Stimulated activated CD4-positive, alpha-beta T cell treated with anti-CD3 and anti-CD28 coated beads, Interleukin-12 subunit alpha, Interleukin-12 subunit beta, amount 100 ng/mL, for 4 hours (primary cell): ENCODE measurements at regions not wholly inside any gene's neighbourhood (a gene's known extent, or its start where the extent isn't known, plus 50 kb on each side); places are given as distances from the start of the nearest gene placed in this dataset.

Source experiments
- DNase-seq: peaks from one replicate; pipeline ENCODE4 v3.0.0-alpha.2; 2020

- no peak for DNase-seq
These were observed 55.7 kb upstream of the OR5AN1 start for GRCh38 chr11:59302991-59303390.

- no peak for DNase-seq
These were observed 63.3 kb upstream of the OR5AN1 start for GRCh38 chr11:59295435-59295834.

GRCh38 chr11:59292611-59293010 is 66.1 kb upstream of the OR5AN1 start:
- no peak for DNase-seq

GRCh38 chr11:59291228-59291627 is 67.5 kb upstream of the OR5AN1 start:
- DNase-seq = no peak

GRCh38 chr11:59289356-59290181 is 69.1 kb upstream of the OR5AN1 start:
- no peak for DNase-seq

- no peak for DNase-seq
These were observed 72.9 kb upstream of the OR5AN1 start for GRCh38 chr11:59285716-59286260.

GRCh38 chr11:59284773-59285129 is 72.0 kb upstream of the MPEG1 start:
- no peak for DNase-seq

- peak; percentile 22 for DNase-seq
These were observed 71.4 kb upstream of the MPEG1 start for GRCh38 chr11:59283825-59284772.

GRCh38 chr11:59283311-59283710 is 70.6 kb upstream of the MPEG1 start:
- DNase-seq = no peak

GRCh38 chr11:59281177-59281576 is 68.5 kb upstream of the MPEG1 start:
- DNase-seq = no peak

GRCh38 chr11:59273373-59273841 is 60.7 kb upstream of the MPEG1 start:
- no peak for DNase-seq

GRCh38 chr11:59272771-59273372 is 60.1 kb upstream of the MPEG1 start:
- DNase-seq = no peak

GRCh38 chr11:59271811-59272327 is 59.1 kb upstream of the MPEG1 start:
- DNase-seq = no peak

- DNase-seq = no peak
These were observed 58.6 kb upstream of the MPEG1 start for GRCh38 chr11:59271247-59271755.

GRCh38 chr11:59267736-59268475 is 55.2 kb upstream of the MPEG1 start:
- no peak for DNase-seq

GRCh38 chr11:59267196-59267595 is 54.5 kb upstream of the MPEG1 start:
- no peak for DNase-seq

GRCh38 chr11:59266491-59266890 is 53.8 kb upstream of the MPEG1 start:
- DNase-seq = no peak

- no peak for DNase-seq
These were observed 53.0 kb upstream of the MPEG1 start for GRCh38 chr11:59265735-59266134.

- DNase-seq = no peak
These were observed 52.0 kb upstream of the MPEG1 start for GRCh38 chr11:59264736-59265135.

GRCh38 chr11:59263225-59263894 is 50.6 kb upstream of the MPEG1 start:
- DNase-seq = no peak
